ENCODE measurements at regions not wholly inside any gene's neighbourhood (a gene's known extent, or its start where the extent isn't known, plus 50 kb on each side); places are given as distances from the start of the nearest gene placed in this dataset.

DNA sequence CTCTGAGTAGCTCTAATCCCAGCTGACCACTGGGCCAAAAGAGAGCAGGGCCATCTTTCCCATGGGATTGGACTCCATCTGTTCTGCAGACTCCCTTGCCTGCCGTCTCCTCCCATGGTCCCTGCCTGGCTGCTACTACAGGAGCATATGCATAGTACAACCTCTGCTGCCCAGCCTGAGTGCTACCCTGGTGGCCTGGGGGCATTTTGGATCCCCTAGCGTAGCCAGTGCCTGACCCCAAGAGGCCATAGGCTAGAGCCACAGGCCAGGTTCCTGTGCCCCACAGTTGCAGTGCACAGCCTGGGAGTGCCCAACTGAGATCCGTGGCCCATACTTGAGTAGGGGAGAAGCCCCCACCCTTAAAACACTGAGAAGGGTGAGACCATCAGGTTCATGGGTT, 280.3 kb downstream of the CCDC85A start:
- Histone ChIP-seq H3K4ac (ENCODE audit: low read depth, low read length) (no peak overlapping the region), H3K36me3 (ENCODE audit: control insufficient read depth in 1 of 2, insufficient read depth in 2 of 2, low read length in 2 of 2) (no peaks in the 10 kb centered on the region), H3K9me3 (ENCODE audit: insufficient read depth, low read depth, low read length) (no peaks in the 10 kb centered on the region), H3K79me1 (ENCODE audit: low read length) (no peaks in the 10 kb centered on the region), H3K4me3 (ENCODE audit: low read depth, low read length) (no peak overlapping the region), H3K4me1 (ENCODE audit: control insufficient read depth in 1 of 2, insufficient read depth in 2 of 2, low read length in 2 of 2) (no peaks in the 10 kb centered on the region), H3K27me3 (ENCODE audit: insufficient read depth, low read length) (no peaks in the 10 kb centered on the region), H3K9ac (ENCODE audit: low read length) (no peak overlapping the region), H3K18ac (ENCODE audit: low read length) (no peak overlapping the region), H3K27ac (ENCODE audit: low read depth, low read length) (no peak overlapping the region), H2AK5ac (ENCODE audit: low read length) (no peak overlapping the region), H2BK5ac (ENCODE audit: low read depth, low read length, poor library complexity) (no peak overlapping the region), H4K12ac (ENCODE audit: low read depth, low read length) (no peak overlapping the region), H3K79me2 (ENCODE audit: control insufficient read depth, insufficient read depth, low read length, poor library complexity) (no peaks in the 10 kb centered on the region), H4K8ac (ENCODE audit: low read depth, low read length) (no peak overlapping the region), H2BK12ac (ENCODE audit: low read length) (no peak overlapping the region), H2BK120ac (ENCODE audit: insufficient read depth, low read length, poor library complexity) (no peak overlapping the region), H4K91ac (ENCODE audit: low read depth, low read length) (no peak overlapping the region), H2AFZ (ENCODE audit: insufficient read depth, low read length, poor library complexity) (no peak overlapping the region), H3K4me2 (ENCODE audit: low read length) (no peak overlapping the region), H3K23ac (ENCODE audit: low read length) (no peak overlapping the region), H3K14ac (ENCODE audit: low read length) (no peak overlapping the region)
- no CpG with 5 or more reads among the region's 3 CpGs for WGBS (ENCODE audit: extremely low coverage, insufficient coverage, insufficient read length)
- no peak for DNase-seq

DNA sequence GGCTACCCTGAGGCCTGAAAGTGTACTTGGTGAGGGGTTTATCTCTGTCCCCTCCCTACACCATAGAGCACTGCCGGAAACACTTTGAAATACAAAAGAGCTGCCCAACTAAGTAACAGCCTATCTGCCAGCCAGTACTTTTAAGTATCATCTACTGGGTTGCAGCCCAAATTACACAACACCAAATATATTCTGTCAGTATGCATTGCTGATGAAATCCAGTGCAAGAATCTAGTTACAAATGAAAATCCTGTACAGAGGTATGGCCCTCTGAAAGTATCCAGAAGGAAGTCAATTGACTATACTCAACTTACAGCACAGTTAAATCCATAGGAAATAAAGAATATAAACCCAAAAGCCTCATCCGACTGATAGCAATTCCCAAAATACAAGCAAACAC, 280.8 kb downstream of the CCDC85A start:
- no peak overlapping the region for H3K14ac ChIP-seq (ENCODE audit: low read length)

DNA sequence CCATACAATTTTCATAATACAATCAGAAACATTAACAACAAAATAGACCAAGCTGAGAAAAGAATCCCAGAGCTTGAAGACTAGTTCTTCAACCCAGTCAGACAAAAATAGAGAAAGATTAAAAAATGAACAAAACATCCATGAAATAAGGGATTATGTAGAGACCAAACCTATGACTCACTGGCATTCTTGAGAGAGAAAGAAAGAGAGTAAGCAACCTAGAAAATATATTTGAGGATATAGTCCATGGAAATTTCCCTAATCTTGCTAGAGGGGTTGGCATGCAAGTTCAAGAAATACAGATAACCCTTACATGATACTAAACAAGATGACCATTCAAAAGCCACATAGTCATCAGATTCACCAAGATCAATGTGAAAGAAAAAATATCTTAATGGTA, 281.7 kb downstream of the CCDC85A start:
- no peak overlapping the region for H3K4me3 ChIP-seq (ENCODE audit: low read depth, low read length)
- no peak overlapping the region for H3K9ac ChIP-seq (ENCODE audit: low read length)
- no peaks in the 10 kb centered on the region for H3K79me1 ChIP-seq (ENCODE audit: low read length)
- H3K4me1 ChIP-seq (ENCODE audit: control insufficient read depth in 1 of 2, insufficient read depth in 2 of 2, low read length in 2 of 2) = no peaks in the 10 kb centered on the region
- H2AFZ ChIP-seq (ENCODE audit: insufficient read depth, low read length, poor library complexity) = no peak overlapping the region
- no peak overlapping the region for H3K18ac ChIP-seq (ENCODE audit: low read length)
- H4K12ac ChIP-seq (ENCODE audit: low read depth, low read length) = no peak overlapping the region
- H3K4me2 ChIP-seq (ENCODE audit: low read length) = no peak overlapping the region
- no peak for DNase-seq
- H3K36me3 ChIP-seq (ENCODE audit: control insufficient read depth in 1 of 2, insufficient read depth in 2 of 2, low read length in 2 of 2) = no peaks in the 10 kb centered on the region
- no peak overlapping the region for H4K91ac ChIP-seq (ENCODE audit: low read depth, low read length)
- no peak overlapping the region for H2AK5ac ChIP-seq (ENCODE audit: low read length)
- no peak overlapping the region for H2BK120ac ChIP-seq (ENCODE audit: insufficient read depth, low read length, poor library complexity)
- no peak overlapping the region for H3K14ac ChIP-seq (ENCODE audit: low read length)
- H3K79me2 ChIP-seq (ENCODE audit: control insufficient read depth, insufficient read depth, low read length, poor library complexity) = no peaks in the 10 kb centered on the region
- H2BK5ac ChIP-seq (ENCODE audit: low read depth, low read length, poor library complexity) = no peak overlapping the region
- no peak overlapping the region for H3K4ac ChIP-seq (ENCODE audit: low read depth, low read length)
- no peaks in the 10 kb centered on the region for H3K27me3 ChIP-seq (ENCODE audit: insufficient read depth, low read length)
- H3K23ac ChIP-seq (ENCODE audit: low read length) = no peak overlapping the region
- H3K27ac ChIP-seq (ENCODE audit: low read depth, low read length) = no peak overlapping the region
- H3K9me3 ChIP-seq (ENCODE audit: insufficient read depth, low read depth, low read length) = no peaks in the 10 kb centered on the region
- H4K8ac ChIP-seq (ENCODE audit: low read depth, low read length) = no peak overlapping the region
- H2BK12ac ChIP-seq (ENCODE audit: low read length) = no peak overlapping the region

More for the DNA sequence above, 280.8 kb downstream of the CCDC85A start:
- no peak overlapping the region for H3K27ac ChIP-seq (ENCODE audit: low read depth, low read length)
- no peak overlapping the region for H4K8ac ChIP-seq (ENCODE audit: low read depth, low read length)
- no peaks in the 10 kb centered on the region for H3K27me3 ChIP-seq (ENCODE audit: insufficient read depth, low read length)
- no peak overlapping the region for H2AFZ ChIP-seq (ENCODE audit: insufficient read depth, low read length, poor library complexity)
- H3K23ac ChIP-seq (ENCODE audit: low read length) = no peak overlapping the region
- no peak overlapping the region for H3K4me3 ChIP-seq (ENCODE audit: low read depth, low read length)
- no peak overlapping the region for H3K4me2 ChIP-seq (ENCODE audit: low read length)
- H3K4me1 ChIP-seq (ENCODE audit: control insufficient read depth in 1 of 2, insufficient read depth in 2 of 2, low read length in 2 of 2) = no peaks in the 10 kb centered on the region
- no peak overlapping the region for H2BK5ac ChIP-seq (ENCODE audit: low read depth, low read length, poor library complexity)
- no peaks in the 10 kb centered on the region for H3K79me1 ChIP-seq (ENCODE audit: low read length)
- no peaks in the 10 kb centered on the region for H3K36me3 ChIP-seq (ENCODE audit: control insufficient read depth in 1 of 2, insufficient read depth in 2 of 2, low read length in 2 of 2)
- no peaks in the 10 kb centered on the region for H3K79me2 ChIP-seq (ENCODE audit: control insufficient read depth, insufficient read depth, low read length, poor library complexity)
- no peak overlapping the region for H2AK5ac ChIP-seq (ENCODE audit: low read length)
- no peak overlapping the region for H2BK120ac ChIP-seq (ENCODE audit: insufficient read depth, low read length, poor library complexity)
- H3K4ac ChIP-seq (ENCODE audit: low read depth, low read length) = no peak overlapping the region
- DNase-seq = no peak
- H4K91ac ChIP-seq (ENCODE audit: low read depth, low read length) = no peak overlapping the region
- H4K12ac ChIP-seq (ENCODE audit: low read depth, low read length) = no peak overlapping the region
- H3K18ac ChIP-seq (ENCODE audit: low read length) = no peak overlapping the region
- WGBS (ENCODE audit: extremely low coverage, insufficient coverage, insufficient read length) = no CpG with 5 or more reads among the region's 2 CpGs
- H3K9ac ChIP-seq (ENCODE audit: low read length) = no peak overlapping the region
- no peaks in the 10 kb centered on the region for H3K9me3 ChIP-seq (ENCODE audit: insufficient read depth, low read depth, low read length)
- no peak overlapping the region for H2BK12ac ChIP-seq (ENCODE audit: low read length)

DNA sequence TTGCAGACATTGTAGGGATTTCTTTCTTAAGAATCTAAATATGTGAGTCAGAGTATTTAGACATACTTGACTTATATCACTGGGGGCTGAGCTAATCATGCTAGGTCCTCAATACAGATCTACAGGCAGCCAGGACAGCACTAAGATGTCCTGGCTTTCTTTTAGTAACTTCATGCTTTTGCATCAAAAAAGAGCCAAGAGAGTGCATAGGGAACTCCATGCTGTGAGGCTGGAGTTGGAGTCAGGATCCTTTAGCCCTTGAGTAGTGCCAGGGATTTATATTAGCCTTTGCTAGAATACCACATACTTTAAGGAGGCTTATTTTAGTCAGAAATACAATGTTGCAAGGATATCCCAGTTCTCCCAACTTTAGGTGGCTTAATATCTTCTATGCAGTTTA, 289.7 kb downstream of the CCDC85A start:
- Histone ChIP-seq H4K12ac (ENCODE audit: low read depth, low read length) (no peak overlapping the region), H3K4ac (ENCODE audit: low read depth, low read length) (no peak overlapping the region), H2BK120ac (ENCODE audit: insufficient read depth, low read length, poor library complexity) (no peak overlapping the region), H4K91ac (ENCODE audit: low read depth, low read length) (no peak overlapping the region), H3K23ac (ENCODE audit: low read length) (no peak overlapping the region), H3K36me3 (ENCODE audit: control insufficient read depth in 1 of 2, insufficient read depth in 2 of 2, low read length in 2 of 2) (no peaks in the 10 kb centered on the region), H3K27me3 (ENCODE audit: insufficient read depth, low read length) (no peaks in the 10 kb centered on the region), H3K9ac (ENCODE audit: low read length) (no peak overlapping the region), H3K9me3 (ENCODE audit: insufficient read depth, low read depth, low read length) (no peaks in the 10 kb centered on the region), H2AK5ac (ENCODE audit: low read length) (no peak overlapping the region), H3K27ac (ENCODE audit: low read depth, low read length) (no peak overlapping the region), H3K14ac (ENCODE audit: low read length) (no peak overlapping the region), H2BK12ac (ENCODE audit: low read length) (no peak overlapping the region), H4K8ac (ENCODE audit: low read depth, low read length) (no peak overlapping the region), H3K4me2 (ENCODE audit: low read length) (no peak overlapping the region), H2AFZ (ENCODE audit: insufficient read depth, low read length, poor library complexity) (no peak overlapping the region), H3K18ac (ENCODE audit: low read length) (no peak overlapping the region), H3K4me1 (ENCODE audit: control insufficient read depth in 1 of 2, insufficient read depth in 2 of 2, low read length in 2 of 2) (no peaks in the 10 kb centered on the region), H3K79me2 (ENCODE audit: control insufficient read depth, insufficient read depth, low read length, poor library complexity) (no peaks in the 10 kb centered on the region), H3K79me1 (ENCODE audit: low read length) (no peaks in the 10 kb centered on the region), H2BK5ac (ENCODE audit: low read depth, low read length, poor library complexity) (no peak overlapping the region), H3K4me3 (ENCODE audit: low read depth, low read length) (no peak overlapping the region)
- DNase-seq = no peak
